Prostate gland (tissue), 2 donors: ENCODE measurements at regions not wholly inside any gene's neighbourhood (a gene's known extent, or its start where the extent isn't known, plus 50 kb on each side); places are given as distances from the start of the nearest gene placed in this dataset.

Experiments
- CTCF ChIP-seq, 4 experiments: fragments of 200-600 bp in 2 of 4; fragments of 450-650 bp in 2 of 4; sonication (generic) in 2 of 4; IDR thresholded peaks; 1 replicate in 3 of 4; 2 replicates in 1 of 4; pipeline ENCODE4 v1.5.1; 2016 to 2019; ENCODE audit warnings: antibody characterized with exemption in 4 of 4, mild to moderate bottlenecking in 2 of 4, moderate library complexity in 2 of 4
- POLR2A ChIP-seq: fragments of 450-650 bp; IDR thresholded peaks from one replicate; pipeline ENCODE4 v1.6.1; 2016; ENCODE audit warnings: antibody characterized with exemption, mild to moderate bottlenecking

DNA sequence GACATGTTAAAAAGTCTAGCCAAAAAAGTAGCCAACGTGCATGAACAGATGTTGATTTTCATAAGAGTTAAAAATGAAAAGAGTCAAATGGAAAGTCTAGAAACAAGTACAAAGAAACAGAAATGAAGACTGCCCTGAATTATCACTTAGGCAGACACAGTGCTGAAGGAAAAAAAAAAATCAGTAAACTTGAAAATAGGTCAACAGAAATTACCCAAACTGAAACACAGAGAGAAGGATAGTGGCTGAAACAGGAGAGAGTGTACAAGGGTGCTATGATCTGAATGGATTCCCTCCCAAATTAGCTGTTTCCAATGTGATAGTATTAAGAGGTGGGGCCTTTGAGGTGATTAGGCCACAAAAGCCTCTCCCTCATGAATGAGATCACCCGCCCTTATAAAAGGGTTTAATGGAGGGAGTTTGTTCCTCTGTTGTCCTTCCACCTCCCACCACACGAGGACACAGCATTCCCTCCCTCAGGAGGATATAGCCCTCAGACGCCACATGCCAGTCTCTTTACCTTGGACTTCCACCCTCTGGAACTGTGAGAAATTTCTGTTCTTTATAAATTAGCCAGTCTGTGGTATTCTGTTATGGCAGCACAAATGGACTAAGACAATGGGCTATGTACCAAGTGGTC lies 249.7 kb downstream of the AHR start:
- TF ChIP-seq CTCF (IDR thresholded peaks at IDR 0.05) = no peak
- TF ChIP-seq POLR2A = no peak
